PFSK-1 (cell line): ENCODE measurements at regions not wholly inside any gene's neighbourhood (a gene's known extent, or its start where the extent isn't known, plus 50 kb on each side); places are given as distances from the start of the nearest gene placed in this dataset.

Experiments
- FOXP2 ChIP-seq: optimal IDR thresholded peaks from 2 replicates; pipeline ENCODE3; 2011; ENCODE audit warnings: borderline replicate concordance, control low read depth, inconsistent platforms; ENCODE audit not compliant: insufficient read depth; ENCODE audit errors: extremely low read length, extremely low read depth
- POLR2AphosphoS5 ChIP-seq: IDR thresholded peaks from 2 replicates; pipeline ENCODE4 v1.6.1; 2012; ENCODE audit warnings: low read depth, mild to moderate bottlenecking, control low read depth, low read length, moderate library complexity
- REST ChIP-seq, 2 experiments: IDR thresholded peaks; 2 replicates each; pipeline versions ENCODE4 v1.6.1 to v1.8.0; 2011 to 2012; ENCODE audit warnings: low read depth in 2 of 2, low read length in 2 of 2, control low read depth in 1 of 2, inconsistent platforms in 1 of 2, mild to moderate bottlenecking in 1 of 2, moderate library complexity in 1 of 2; ENCODE audit not compliant: insufficient read depth in 1 of 2
- SIN3A ChIP-seq: IDR thresholded peaks from 2 replicates; pipeline ENCODE4 v1.6.1; 2012; ENCODE audit warnings: mild to moderate bottlenecking, low read length, moderate library complexity, borderline replicate concordance; ENCODE audit not compliant: insufficient read depth
- TAF1 ChIP-seq: IDR thresholded peaks from 2 replicates; pipeline ENCODE4 v1.6.1; 2012; ENCODE audit warnings: low read length, control low read depth, borderline replicate concordance; ENCODE audit not compliant: insufficient read depth

- TF ChIP-seq REST (IDR thresholded peaks at IDR 0.05; ENCODE audit: insufficient read depth in 1 of 2, low read depth in 2 of 2, low read length in 2 of 2) (no peak), FOXP2 (no peak), POLR2AphosphoS5 (no peak), TAF1 (no peak)
Measured at GRCh38 chr2:58688813-58689212, 447.7 kb upstream of the FANCL start.

GRCh38 chr2:58686776-58687175, 445.7 kb upstream of the FANCL start:
- TF ChIP-seq FOXP2 (no peak), POLR2AphosphoS5 (no peak), TAF1 (no peak), SIN3A (no peak), REST (IDR thresholded peaks at IDR 0.05; ENCODE audit: insufficient read depth in 1 of 2, low read depth in 2 of 2, low read length in 2 of 2) (no peak)

GRCh38 chr2:58680755-58681310, 439.7 kb upstream of the FANCL start:
- TF ChIP-seq SIN3A = no peak

- no peak for TF ChIP-seq REST (IDR thresholded peaks at IDR 0.05; ENCODE audit: insufficient read depth in 1 of 2, low read depth in 2 of 2, low read length in 2 of 2)
- no peak for TF ChIP-seq POLR2AphosphoS5
- TF ChIP-seq TAF1 = no peak
- TF ChIP-seq FOXP2 = no peak
Measured at GRCh38 chr2:58677748-58678147, 436.6 kb upstream of the FANCL start.

GRCh38 chr2:58671675-58672074, 430.6 kb upstream of the FANCL start:
- no peak for TF ChIP-seq FOXP2
- TF ChIP-seq SIN3A = no peak
- TF ChIP-seq REST (IDR thresholded peaks at IDR 0.05; ENCODE audit: insufficient read depth in 1 of 2, low read depth in 2 of 2, low read length in 2 of 2) = no peak
- TF ChIP-seq TAF1 = no peak
- no peak for TF ChIP-seq POLR2AphosphoS5

GRCh38 chr2:58669998-58670397, 428.9 kb upstream of the FANCL start:
- no peak for TF ChIP-seq SIN3A
